NCI-H2081 treated with DMSO at 0.1 percent for 48 hours (cell line): ENCODE measurements at regions not wholly inside any gene's neighbourhood (a gene's known extent, or its start where the extent isn't known, plus 50 kb on each side); places are given as distances from the start of the nearest gene placed in this dataset.
"Not testable (repeated sequence)": the region's sequence is repeated elsewhere in the genome, so short reads cannot be mapped to it uniquely, and the experiment has no call there.

Experiments used
- DNase-seq: peaks from one replicate; lab custom pipeline; 2025; lab: John Stamatoyannopoulos, UW

- DNase-seq: no peak
Measured at GRCh38 chr12:92272061-92272964, 126.7 kb upstream of the BTG1 start.

DNA sequence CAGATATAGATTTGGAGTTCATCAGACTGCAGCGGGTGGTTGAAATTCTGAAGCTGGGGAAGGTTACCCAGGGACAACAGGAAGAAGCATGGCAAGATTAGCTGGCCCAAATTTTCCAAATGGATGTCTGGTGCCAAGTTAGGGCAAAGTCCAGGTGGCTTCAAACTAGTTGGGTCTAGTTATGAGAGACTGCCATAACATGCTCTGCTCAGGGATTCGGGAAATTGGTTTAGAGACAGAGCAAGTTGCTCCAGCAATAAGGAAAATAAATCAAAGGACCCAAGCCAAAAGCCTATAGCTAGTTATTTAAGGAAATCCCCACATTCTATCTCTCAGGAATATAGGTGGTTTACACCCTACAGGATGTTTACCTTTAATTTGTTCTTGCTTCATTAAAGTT is 125.7 kb upstream of the BTG1 start:
- DNase-seq: no peak

DNA sequence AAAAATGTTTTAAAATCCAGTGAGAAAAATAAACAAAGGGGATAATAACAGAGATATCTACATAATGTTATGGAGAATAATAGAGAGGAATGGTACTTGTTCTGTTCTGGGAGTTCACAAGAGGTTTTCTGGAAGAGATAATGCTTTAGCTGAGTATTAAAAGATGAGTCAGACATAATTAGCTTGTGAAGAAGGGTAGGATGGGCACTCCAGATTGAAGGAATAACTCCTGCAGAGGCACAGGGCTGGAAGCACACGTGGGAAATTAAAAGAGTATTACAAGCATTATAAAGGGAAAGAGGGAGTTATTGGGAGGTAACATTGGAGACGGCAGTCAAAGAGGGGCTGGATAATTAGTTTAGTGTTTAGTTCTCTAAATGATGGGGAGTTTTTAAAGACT is 124.9 kb upstream of the BTG1 start:
- no peak for DNase-seq

GRCh38 chr12:92268946-92269345 is 123.3 kb upstream of the BTG1 start:
- no peak for DNase-seq

DNA sequence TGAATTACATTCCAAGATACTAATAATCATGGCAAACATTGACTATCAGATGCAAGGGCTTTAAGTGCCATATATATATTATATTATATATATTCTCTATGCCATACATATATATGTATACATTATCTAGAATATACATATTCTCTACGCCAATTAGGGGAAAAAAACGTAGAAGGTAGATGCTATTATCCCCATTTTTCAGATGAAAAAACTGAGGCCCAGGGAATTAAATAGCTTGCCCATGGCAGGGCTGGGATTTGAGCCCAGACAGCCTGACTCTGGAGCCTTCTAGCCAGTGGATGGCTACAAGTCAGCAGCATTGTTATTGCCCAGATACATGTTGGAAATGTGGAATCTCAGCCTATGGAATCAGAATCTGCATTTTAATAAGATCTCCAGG is 116.0 kb upstream of the BTG1 start:
- DNase-seq: no peak

- DNase-seq: no peak
Measured at GRCh38 chr12:92261071-92261470, 115.4 kb upstream of the BTG1 start.

DNA sequence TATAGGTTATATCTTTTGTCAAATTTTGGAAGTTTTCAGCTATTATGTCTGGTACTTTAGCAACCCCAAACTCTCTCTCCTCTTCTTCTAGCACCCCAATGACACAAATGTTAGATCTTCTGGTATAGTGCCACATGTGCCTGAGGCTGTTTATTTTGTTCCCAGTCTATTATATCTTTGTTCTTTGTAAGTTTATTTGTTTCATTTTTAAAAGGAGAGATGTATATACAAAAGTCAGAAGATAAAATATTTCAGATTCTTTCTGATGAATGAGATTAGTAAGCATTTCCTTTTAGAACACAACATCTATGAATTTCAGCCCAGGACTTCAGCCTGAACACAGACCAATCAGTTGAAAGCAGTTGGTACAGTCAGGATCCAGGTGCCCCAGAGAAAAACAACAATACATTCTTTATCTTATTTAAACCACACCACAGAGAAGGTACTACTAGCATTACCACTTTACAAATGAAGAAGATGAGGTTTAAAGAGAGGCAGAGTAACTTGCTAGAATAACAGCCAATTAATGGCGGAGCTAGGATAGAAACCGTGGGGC is 114.1 kb upstream of the BTG1 start:
- DNase-seq: no peak

DNA sequence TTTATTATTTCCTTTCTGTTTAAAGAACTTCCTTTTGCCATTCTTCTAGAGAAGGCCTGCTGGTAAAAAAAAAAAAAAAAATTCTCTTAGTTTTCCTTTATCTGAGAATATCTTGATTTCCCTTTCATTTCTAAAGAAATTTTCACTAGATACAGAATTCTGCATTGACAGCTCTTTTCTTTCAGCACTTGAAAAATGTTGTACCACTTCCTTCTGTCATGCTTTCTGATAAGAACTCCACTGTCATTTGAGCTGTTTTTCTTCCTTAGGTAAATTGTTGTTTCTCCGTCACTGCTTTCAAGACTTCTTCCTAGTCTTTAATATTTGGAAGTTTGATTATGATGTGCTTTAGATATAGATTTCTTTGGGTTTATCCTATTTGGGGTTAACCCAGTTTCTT is 113.6 kb upstream of the BTG1 start:
- no peak for DNase-seq

DNA sequence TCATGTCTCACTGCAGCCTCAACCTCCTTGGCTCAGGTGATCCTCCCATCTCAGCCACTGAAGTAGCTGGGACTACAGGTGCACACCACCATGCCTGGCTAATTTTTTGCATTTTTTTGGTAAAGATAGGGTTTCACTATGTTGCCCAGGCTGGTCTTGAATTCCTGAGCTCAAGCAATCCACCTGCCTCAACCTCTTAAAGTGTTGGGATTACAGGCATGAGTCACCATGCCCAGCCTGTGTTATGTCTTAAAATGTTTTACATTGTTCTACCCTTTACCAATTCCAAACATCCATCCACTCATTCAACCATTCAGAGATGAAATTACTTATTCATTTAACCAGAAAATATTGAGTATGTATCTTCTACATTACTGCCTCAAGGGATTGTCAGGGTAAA is 111.6 kb upstream of the BTG1 start:
- DNase-seq: no peak

DNA sequence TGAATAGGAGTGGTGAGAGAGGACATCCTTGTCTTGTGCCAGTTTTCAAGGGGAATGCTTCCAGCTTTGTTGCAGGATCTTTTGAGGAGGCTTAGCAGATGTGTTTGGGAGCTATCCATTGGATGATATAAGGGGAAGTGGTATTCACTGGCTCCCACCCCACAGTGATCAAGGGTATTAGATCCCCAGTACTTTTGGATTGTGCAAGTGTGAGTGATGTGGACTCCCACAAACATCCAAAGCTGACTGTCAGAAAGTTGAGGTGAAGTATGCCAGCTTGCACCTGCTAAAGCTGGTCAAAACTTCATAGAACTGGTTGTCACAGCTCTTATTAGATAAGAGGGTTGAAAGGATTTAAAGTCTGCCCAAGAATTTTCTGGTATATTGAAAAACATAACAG is 110.1 kb upstream of the BTG1 start:
- no peak for DNase-seq

- DNase-seq: no peak
Measured at GRCh38 chr12:92253301-92253700, 107.7 kb upstream of the BTG1 start.

GRCh38 chr12:92248977-92249376 is 103.3 kb upstream of the BTG1 start:
- no peak for DNase-seq

DNA sequence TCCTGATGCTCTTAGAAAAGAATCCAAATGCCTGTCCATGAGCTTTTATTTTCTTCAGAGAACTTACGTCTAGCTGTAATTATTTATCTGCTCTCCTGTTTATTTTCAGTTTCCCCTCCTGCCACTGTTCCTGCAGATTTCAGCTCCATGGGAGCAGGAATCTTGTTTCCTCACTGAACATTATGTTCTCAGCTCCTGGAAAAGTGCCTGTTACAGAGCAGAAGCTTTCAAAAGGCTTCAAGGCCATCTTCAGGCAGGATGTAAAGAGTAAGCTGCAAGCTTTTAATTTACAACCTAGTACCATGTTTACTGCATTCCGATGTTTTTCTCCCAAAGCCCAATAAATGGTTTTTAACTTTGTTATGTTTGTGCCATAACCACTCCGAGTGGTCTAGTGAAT is 98.4 kb upstream of the BTG1 start:
- DNase-seq: no peak

DNA sequence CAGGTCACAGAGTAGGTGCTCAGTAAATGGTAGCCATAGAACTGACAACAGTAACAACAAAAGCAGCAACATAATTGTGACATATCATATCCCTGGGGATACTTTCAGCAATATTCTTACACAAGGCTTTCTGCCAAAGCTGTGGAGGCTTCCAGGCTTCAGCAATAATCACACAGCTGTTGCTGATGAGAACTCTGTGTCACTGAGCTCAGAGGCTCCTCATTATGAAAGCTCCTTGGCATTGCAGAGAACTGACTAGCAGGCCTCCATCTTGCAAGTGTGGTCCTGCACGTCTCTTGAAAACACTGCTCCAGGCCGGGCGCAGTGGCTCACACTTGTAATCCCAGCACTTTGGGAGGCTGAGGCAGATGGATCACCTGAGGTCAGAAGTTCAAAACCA is 97.3 kb upstream of the BTG1 start:
- no peak for DNase-seq

DNA sequence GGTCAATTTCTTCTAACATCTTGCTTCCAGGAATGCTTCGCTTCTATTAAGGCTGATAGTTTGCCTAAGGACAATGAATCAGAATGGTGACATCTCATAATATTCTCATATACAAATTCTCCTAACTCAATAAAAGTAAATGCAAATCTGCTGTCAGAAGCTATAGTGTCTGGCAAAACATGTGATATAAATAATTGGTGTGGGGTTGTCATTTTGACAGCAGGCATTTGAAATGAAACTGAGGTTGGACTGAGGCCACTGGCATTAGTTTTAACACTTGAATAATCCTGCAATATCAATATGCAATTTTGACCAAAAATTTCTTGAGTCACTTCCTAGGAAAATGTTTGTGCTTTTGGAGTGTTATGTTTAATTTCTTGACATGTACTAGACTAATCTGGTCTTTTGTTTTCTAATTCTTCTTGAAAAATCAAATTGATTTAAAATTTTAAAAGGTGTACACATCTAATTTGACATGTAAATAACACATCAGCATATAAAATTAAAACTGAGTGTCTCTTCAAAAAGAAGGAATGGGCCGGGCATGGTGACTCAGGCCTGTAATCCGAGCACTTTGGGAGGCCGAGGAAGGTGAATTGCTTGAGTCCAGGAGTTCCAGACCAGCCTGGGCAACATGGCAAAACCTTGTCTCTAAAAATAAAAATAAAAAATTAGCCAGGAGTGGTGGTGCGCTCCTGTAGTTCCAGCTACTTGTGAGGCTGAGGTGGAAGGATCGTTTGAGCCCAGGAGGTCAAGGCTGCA is 92.3 kb upstream of the BTG1 start:
- DNase-seq: no peak

DNA sequence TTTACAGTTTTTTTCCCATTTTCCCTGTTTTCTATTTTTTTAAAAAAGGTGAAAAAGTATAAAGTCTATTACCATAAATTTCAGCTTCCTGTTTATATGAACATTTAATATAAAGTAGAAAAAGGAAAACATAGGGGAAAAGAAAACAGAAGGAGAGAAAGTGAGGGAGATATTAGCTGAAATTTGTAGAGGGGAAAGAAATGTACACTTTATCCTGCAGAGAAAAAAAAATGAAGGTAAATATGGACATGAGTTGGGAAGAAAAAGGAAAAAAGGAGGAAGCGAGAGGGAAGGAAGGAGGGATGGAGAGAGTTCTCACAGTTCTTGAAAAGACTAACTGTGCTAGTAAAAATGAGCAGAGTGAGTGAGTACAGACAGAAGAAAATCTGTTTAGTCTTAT is 91.6 kb upstream of the BTG1 start:
- no peak for DNase-seq

GRCh38 chr12:92235703-92236472 is 90.2 kb upstream of the BTG1 start:
- no peak for DNase-seq

GRCh38 chr12:92234533-92234932 is 88.9 kb upstream of the BTG1 start:
- DNase-seq: no peak

DNA sequence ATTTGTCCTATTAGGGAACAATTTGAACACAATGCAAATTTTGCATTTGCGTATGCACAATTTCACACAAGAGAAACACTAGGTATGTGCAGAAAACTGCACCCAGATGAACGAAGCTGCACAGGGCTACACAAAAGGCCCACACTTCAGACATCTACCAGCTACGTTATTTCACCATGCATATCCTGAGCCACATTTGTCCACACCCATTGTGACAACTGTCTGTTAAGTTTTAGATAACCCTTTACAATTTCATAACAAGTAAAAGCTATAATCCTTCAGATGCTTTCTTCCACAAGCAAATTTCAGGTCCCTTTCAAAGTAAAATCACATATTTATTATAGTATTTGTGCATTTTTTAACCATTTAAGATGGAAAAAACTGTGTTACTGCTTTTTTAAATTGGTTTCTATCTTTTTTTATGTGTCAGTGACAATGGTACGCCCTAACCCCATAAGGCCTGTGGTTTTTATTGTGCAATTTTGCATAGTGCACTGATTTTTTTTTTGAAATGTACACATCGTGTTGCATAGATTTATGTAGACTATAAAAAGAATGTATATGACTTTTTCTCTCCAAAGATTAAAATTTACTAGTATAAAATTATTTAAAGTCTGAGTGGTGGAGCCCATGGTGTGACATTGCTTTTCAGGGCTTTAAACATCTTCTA is 87.8 kb upstream of the BTG1 start:
- DNase-seq: no peak

GRCh38 chr12:92232371-92232932 is 86.8 kb upstream of the BTG1 start:
- not testable (repeated sequence) for DNase-seq

GRCh38 chr12:92231945-92232344 is 86.3 kb upstream of the BTG1 start:
- not testable (repeated sequence) for DNase-seq
